Esophagus squamous epithelium (tissue), 4 donors: ENCODE measurements at regions not wholly inside any gene's neighbourhood (a gene's known extent, or its start where the extent isn't known, plus 50 kb on each side); places are given as distances from the start of the nearest gene placed in this dataset.

Source experiments
- CTCF ChIP-seq, 6 experiments: fragments of 450-650 bp in 4 of 6; fragments of 200-600 bp in 2 of 6; sonication (generic) in 2 of 6; IDR thresholded peaks; one replicate each; pipeline ENCODE4 v1.5.1; 2016 to 2019; ENCODE audit warnings: antibody characterized with exemption in 6 of 6, mild to moderate bottlenecking in 4 of 6, moderate library complexity in 4 of 6
- POLR2A ChIP-seq, 4 donors: fragments of 450-650 bp; IDR thresholded peaks; one replicate each; pipeline ENCODE4 v1.6.1; 2017; ENCODE audit warnings: antibody characterized with exemption in 4 of 4, mild to moderate bottlenecking in 4 of 4, moderate library complexity in 3 of 4

GRCh38 chrX:34365471-34365870, 233.4 kb upstream of the FAM47A start:
- TF ChIP-seq CTCF (IDR thresholded peaks at IDR 0.05), result peak in 1 of 6 experiments; percentile 8
- no peak for TF ChIP-seq POLR2A (IDR thresholded peaks at IDR 0.05)
